GM12891 (cell line): ENCODE measurements at regions not wholly inside any gene's neighbourhood (a gene's known extent, or its start where the extent isn't known, plus 50 kb on each side); places are given as distances from the start of the nearest gene placed in this dataset.

Experiments
- POLR2A ChIP-seq: IDR thresholded peaks from 2 replicates; pipeline ENCODE4 v1.6.1; 2011; ENCODE audit warnings: low read depth, low read length, control low read depth
- TAF1 ChIP-seq: IDR thresholded peaks from 2 replicates; pipeline ENCODE4 v1.6.1; 2011; ENCODE audit warnings: low read depth, low read length, control low read depth

GRCh38 chr1:242689378-242689777, 164.9 kb upstream of the PLD5 start:
- TF ChIP-seq POLR2A, result no peak
- no peak for TF ChIP-seq TAF1
